ENCODE measurements at regions not wholly inside any gene's neighbourhood (a gene's known extent, or its start where the extent isn't known, plus 50 kb on each side); places are given as distances from the start of the nearest gene placed in this dataset.

DNA sequence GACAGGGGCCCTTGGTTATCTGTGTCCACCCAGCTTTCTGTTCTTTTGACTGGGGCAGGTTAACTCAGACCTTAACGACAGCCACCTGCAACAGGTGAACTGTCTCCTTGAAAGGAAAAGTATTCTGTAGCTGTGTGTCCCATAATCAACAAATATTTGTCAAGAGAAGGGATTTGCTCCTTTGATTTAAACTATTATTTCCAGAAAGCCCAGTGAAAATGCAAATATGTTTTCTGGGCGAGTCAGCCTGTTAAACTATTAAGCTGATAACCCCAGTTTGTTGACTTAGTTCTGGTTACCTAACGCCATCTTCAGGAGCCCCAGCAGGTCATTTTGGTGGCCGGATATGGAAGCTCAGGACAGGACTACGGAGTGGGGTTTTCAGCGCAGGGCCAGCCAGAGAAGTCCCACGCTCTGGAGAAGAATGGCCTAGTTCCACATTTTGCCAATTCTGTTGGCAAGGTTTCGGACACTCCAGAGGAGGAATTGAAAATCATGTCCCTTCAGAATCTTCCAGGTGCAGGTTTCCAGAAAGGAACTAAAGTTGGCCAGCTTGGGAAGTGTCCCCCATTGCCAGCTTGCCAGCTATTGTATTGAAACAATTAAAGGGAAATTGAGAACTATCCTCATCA lies 54.5 kb downstream of the ADRA2A start:
- Mint-ChIP-seq H3K36me3 (ENCODE audit: low read depth) (no peaks in the 10 kb centered on the region), H3K4me1 (ENCODE audit: low read depth) (no peaks in the 10 kb centered on the region), H3K4me3 (no peak overlapping the region), H3K27me3 (peaks cover 17% of the 10 kb centered on the region), H3K27ac (no peak overlapping the region), H3K9me3 (no peaks in the 10 kb centered on the region)
- no peak for DNase-seq

DNA sequence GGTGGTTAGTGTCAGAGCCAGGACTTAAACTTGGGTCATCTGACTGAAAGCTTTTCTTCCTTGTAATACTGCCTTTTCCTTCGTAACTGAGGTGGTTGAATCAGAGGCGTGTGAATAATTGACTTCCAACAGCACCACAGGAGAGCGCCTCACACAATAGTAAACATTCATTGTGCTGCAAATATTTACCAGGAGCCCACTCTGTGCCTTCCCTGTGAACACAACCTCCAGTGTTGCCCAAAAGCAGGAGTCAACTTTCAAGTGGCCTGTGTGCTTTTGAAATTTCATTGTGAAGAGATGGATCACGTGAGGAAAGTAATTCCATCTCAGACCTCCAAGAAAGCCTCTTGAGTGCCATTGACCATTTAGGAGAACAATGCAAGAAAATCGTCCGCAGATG lies 60.2 kb downstream of the ADRA2A start:
- Mint-ChIP-seq H3K27ac (no peak overlapping the region), H3K9me3 (no peaks in the 10 kb centered on the region), H3K4me3 (no peak overlapping the region), H3K4me1 (ENCODE audit: low read depth) (no peaks in the 10 kb centered on the region), H3K36me3 (ENCODE audit: low read depth) (no peaks in the 10 kb centered on the region), H3K27me3 (peaks cover 42% of the 10 kb centered on the region)
- DNase-seq = no peak

DNA sequence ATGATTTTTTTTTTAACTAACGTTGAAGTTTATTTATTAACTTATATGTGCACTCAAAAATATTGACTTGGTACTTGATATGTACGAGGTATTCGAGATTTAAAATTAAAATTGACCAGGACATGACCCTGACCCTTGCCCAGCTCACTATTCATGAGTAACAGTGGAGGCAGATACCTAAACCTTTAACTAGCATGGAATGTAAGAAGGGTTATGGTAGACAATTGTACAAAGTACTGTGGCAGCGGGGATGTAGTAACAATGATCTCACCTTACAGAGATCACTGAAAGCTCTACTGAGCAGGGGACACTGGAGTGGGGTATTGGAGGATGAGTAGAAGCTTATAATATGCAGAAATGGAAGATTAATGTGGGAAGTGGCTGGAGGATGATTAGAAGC lies 60.8 kb downstream of the ADRA2A start:
- no peaks in the 10 kb centered on the region for H3K4me1 Mint-ChIP-seq (ENCODE audit: low read depth)
- H3K9me3 Mint-ChIP-seq = no peaks in the 10 kb centered on the region
- H3K4me3 Mint-ChIP-seq = no peak overlapping the region
- H3K36me3 Mint-ChIP-seq (ENCODE audit: low read depth) = no peaks in the 10 kb centered on the region
- peaks cover 42% of the 10 kb centered on the region for H3K27me3 Mint-ChIP-seq
- no peak for DNase-seq
- H3K27ac Mint-ChIP-seq = no peak overlapping the region

DNA sequence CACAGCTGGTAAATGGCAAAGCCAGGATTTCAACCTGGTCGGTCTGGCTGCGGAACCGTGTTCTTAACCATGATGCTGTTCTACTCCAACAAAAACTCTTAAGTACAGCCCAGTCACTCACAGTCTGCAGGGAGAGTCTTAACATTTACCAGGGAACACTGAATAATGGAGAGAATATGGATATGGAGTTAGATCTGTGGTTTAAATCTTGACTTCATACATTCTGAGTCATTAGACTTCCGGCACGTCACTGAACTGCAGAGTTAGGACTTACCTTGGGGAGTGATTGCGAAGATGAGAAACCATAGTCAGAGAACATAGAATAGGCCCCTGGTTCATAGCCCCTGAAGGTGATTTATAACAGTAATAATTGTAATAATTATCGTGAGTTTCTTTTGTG lies 61.7 kb downstream of the ADRA2A start:
- Mint-ChIP-seq H3K27me3 (peaks cover 42% of the 10 kb centered on the region), H3K4me1 (ENCODE audit: low read depth) (no peaks in the 10 kb centered on the region)

DNA sequence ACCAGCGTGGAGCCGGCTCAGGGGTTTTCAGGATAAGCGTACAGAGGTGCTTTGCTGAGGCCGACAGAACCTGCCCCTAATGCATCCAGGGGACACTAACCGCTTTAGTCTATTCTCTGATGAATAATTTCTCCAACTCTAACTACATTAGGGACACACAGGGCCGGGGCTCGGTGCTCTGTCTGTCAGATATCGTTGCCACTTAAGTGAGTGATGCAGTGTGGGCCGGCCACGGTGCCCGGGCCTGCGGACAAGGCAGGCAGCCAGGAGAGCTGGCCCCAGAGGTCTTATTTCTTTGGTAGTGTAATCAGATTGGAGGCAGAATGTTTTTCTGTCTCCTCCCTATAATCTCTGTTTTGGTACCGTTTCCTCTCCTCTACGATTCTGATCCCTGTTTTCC lies 62.7 kb downstream of the ADRA2A start:
- Mint-ChIP-seq H3K4me3 (no peak overlapping the region), H3K36me3 (ENCODE audit: low read depth) (no peaks in the 10 kb centered on the region), H3K9me3 (no peaks in the 10 kb centered on the region), H3K27ac (no peak overlapping the region), H3K27me3 (peaks cover 47% of the 10 kb centered on the region), H3K4me1 (ENCODE audit: low read depth) (no peaks in the 10 kb centered on the region)
- no peak for DNase-seq

More for the DNA sequence above, 61.7 kb downstream of the ADRA2A start:
- no peak overlapping the region for H3K27ac Mint-ChIP-seq
- H3K4me3 Mint-ChIP-seq = no peak overlapping the region
- no peak for DNase-seq
- no peaks in the 10 kb centered on the region for H3K9me3 Mint-ChIP-seq
- H3K36me3 Mint-ChIP-seq (ENCODE audit: low read depth) = no peaks in the 10 kb centered on the region

DNA sequence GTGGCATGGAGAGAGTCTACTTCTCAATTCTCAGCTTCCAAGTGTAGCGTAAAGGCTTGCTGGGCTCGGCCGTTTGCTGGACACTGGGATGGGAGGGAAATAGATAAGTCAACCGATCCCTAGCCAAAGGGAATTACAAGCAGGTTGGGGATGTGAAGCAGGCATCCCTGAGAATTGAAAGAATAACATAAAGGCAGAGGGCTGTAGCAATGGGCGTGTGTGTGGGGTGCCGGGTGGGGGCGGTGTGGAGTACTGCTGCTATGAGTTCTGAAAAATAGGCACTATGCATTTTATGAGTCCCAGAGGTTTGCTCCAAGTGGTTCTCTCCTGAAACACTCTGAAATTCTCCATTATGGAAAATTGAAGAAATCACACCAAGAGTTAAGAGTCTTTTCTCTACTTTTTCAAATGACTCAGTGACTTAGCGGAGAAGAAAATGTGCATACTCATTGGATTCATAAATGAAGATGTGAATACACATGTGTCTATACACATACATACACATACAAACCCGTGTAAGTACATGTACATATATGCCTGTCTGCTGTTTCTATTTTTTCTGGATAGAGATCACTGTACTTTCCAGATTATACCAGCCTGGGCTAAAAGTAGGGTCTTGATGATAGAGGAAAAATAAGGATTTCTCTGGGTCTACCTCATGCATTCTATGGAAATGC lies 65.4 kb downstream of the ADRA2A start:
- Mint-ChIP-seq H3K4me3 (no peak overlapping the region), H3K27me3 (peaks cover 36% of the 10 kb centered on the region), H3K27ac (no peak overlapping the region), H3K9me3 (no peaks in the 10 kb centered on the region), H3K36me3 (ENCODE audit: low read depth) (no peaks in the 10 kb centered on the region), H3K4me1 (ENCODE audit: low read depth) (peaks cover 12% of the 10 kb centered on the region)
- DNase-seq = no peak

DNA sequence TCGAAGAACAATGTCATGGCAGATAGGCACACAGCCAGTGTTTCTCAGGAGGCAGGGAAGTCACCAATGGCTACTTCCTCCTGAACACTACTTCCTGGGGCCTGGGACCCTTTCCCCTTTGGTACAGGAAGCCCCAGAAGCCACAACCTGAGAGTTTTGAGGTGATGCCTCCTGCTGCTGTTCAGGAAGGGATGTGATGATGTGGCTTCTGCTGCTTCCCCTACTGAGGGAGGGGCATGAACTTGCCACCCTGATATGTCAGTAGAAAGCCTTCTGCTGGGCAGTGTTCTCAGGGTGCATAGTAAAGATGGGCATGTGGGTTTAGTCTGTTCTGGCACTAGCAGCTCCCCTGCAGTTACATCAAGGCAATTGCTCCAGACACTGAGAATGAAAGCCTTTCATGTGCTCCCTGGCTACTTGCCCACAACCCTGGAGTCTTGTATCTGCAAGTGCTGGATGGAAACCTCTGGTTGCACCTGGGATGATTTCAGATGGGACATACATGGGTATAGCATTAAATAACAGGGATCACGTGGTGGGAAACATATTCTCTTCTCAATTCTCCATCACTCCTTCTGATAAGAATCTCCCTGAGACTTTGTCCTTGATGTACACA lies 69.3 kb downstream of the ADRA2A start:
- Mint-ChIP-seq H3K4me3 (no peak overlapping the region), H3K27me3 (peaks cover 23% of the 10 kb centered on the region)

DNA sequence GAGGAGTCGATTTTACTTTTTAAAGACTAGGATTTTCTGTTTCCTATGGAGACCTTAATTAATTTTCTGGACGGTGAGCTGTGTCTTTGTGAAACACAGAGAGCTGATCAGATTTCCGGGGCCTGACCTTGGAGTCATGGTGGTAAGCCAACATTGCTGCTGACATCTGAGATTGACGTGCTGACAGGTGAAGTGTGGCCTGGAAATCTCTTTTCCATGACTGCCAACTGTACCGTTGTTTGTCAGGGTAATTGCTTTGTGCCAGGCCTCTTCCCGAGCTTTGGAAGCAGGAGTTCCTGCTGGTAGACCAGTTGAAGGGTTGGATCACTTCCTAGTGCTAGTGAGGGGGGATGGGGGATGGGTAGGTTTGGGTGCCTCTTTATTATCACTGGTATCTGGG lies 71.2 kb downstream of the ADRA2A start:
- H3K4me3 Mint-ChIP-seq = no peak overlapping the region
- H3K36me3 Mint-ChIP-seq (ENCODE audit: low read depth) = no peaks in the 10 kb centered on the region
- H3K27me3 Mint-ChIP-seq = peaks cover 23% of the 10 kb centered on the region
- H3K4me1 Mint-ChIP-seq (ENCODE audit: low read depth) = peaks cover 12% of the 10 kb centered on the region
- no peak overlapping the region for H3K27ac Mint-ChIP-seq
- no peaks in the 10 kb centered on the region for H3K9me3 Mint-ChIP-seq
- no peak for DNase-seq

More for the DNA sequence above, 69.3 kb downstream of the ADRA2A start:
- no peak for DNase-seq
- H3K9me3 Mint-ChIP-seq = no peaks in the 10 kb centered on the region
- no peaks in the 10 kb centered on the region for H3K36me3 Mint-ChIP-seq (ENCODE audit: low read depth)
- H3K4me1 Mint-ChIP-seq (ENCODE audit: low read depth) = peaks cover 12% of the 10 kb centered on the region
- H3K27ac Mint-ChIP-seq = no peak overlapping the region

DNA sequence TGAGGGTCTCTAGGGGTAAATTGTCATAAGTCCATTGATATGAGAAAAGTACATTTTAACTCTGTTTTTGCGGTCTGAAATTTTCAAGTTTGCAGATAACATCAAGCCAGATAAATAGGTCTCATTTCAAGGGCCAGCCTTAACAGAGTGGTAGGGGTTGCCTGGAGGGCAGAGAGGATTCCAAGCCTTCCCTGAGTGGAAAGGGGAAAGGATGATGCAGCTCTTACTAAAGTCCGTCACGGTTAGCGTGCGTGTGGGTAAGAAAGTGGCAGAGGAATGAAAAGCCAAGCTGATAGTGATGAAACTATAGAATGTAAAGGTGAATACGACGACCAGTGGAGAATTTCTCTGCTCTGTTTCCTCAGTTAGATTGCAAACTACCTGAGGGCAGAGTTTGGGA lies 71.6 kb downstream of the ADRA2A start:
- no peaks in the 10 kb centered on the region for H3K9me3 Mint-ChIP-seq
- DNase-seq = no peak
- no peak overlapping the region for H3K4me3 Mint-ChIP-seq
- H3K27me3 Mint-ChIP-seq = peaks cover 24% of the 10 kb centered on the region
- no peaks in the 10 kb centered on the region for H3K36me3 Mint-ChIP-seq (ENCODE audit: low read depth)
- H3K27ac Mint-ChIP-seq = no peak overlapping the region
- H3K4me1 Mint-ChIP-seq (ENCODE audit: low read depth) = peaks cover 12% of the 10 kb centered on the region

DNA sequence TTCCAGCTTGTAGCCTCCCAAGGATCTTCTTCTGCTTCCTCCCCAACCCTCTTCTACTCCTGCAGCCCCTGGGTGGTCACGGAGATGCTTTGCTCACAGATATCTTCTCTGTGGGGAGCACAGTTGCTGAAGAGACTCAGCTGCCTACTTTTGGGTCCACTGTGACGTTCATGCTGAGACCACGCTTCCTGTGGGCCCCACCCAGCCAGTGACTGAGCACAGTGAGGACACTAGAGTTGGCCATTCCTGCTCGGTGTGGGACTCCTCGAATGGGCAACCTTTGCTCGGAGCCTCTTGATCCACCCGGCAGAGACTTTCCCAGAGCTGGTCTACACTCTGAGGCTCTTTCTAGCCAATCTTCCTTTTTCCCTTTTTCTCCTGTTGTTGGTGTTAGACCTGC lies 73.9 kb downstream of the ADRA2A start:
- no peaks in the 10 kb centered on the region for H3K9me3 Mint-ChIP-seq
- no peaks in the 10 kb centered on the region for H3K36me3 Mint-ChIP-seq (ENCODE audit: low read depth)
- H3K27ac Mint-ChIP-seq = no peak overlapping the region
- H3K4me3 Mint-ChIP-seq = no peak overlapping the region
- peaks cover 12% of the 10 kb centered on the region for H3K4me1 Mint-ChIP-seq (ENCODE audit: low read depth)
- DNase-seq = no peak
- peaks cover 41% of the 10 kb centered on the region for H3K27me3 Mint-ChIP-seq

DNA sequence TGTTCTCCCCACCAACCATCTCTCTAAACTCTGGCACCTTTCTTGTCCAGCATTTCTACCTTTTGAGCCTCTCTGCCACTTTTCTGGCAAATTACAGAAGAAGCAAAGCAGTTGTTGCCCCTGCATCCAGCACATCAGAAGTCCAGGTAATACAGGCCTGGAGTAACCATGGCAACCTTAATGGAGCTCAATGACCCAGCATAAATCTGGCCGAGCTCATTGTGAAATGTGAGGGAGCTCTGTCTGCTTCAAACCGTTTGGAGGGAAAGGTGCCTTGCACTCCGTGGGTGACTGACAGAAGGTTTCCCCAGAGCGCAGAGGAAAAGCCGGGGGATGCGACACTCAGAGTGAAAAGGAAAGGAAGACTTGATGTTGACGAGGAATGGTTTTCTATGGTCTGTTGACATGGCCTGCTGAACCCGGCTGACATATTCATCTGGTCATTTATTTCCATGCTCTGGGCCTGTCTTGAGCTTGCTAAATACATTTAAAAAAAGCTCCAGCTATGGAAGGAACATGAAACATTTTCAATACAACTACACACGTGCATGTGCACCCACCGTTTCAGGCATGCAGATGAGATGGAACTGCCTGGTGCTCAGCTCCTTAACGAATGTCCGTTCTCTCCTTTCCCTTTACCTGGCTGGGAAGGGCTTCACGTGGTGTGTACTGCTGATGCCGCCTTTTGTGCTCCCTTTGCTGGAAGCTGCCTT lies 74.9 kb downstream of the ADRA2A start:
- Mint-ChIP-seq H3K9me3 (no peaks in the 10 kb centered on the region), H3K27ac (no peak overlapping the region), H3K27me3 (peaks cover 50% of the 10 kb centered on the region), H3K36me3 (ENCODE audit: low read depth) (no peaks in the 10 kb centered on the region), H3K4me1 (ENCODE audit: low read depth) (peaks cover 2% of the 10 kb centered on the region), H3K4me3 (no peak overlapping the region)
- no peak for DNase-seq

DNA sequence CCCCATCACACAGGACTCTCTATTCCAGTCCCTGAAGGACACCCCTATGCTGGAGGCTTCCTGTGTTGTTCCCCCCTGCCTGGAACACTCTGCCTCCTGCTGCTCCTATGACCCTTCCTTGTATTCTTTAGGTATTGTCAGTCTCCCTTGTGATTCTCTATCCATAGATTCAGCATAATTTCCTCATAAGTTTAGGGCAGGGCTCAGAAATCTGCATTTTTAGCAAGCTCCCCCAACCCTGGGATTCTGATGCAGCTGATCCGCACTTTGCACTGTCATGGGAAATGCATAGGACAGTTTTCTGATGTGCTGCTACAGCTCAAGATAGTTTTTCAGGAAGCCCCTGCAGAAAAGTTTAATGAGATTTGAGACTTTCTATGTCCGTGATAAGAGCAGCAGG lies 79.9 kb downstream of the ADRA2A start:
- no peaks in the 10 kb centered on the region for H3K9me3 Mint-ChIP-seq
- H3K4me3 Mint-ChIP-seq = no peak overlapping the region
- no peaks in the 10 kb centered on the region for H3K4me1 Mint-ChIP-seq (ENCODE audit: low read depth)
- no peak overlapping the region for H3K27ac Mint-ChIP-seq
- DNase-seq = no peak
- no peaks in the 10 kb centered on the region for H3K36me3 Mint-ChIP-seq (ENCODE audit: low read depth)
- H3K27me3 Mint-ChIP-seq = peaks cover 58% of the 10 kb centered on the region

DNA sequence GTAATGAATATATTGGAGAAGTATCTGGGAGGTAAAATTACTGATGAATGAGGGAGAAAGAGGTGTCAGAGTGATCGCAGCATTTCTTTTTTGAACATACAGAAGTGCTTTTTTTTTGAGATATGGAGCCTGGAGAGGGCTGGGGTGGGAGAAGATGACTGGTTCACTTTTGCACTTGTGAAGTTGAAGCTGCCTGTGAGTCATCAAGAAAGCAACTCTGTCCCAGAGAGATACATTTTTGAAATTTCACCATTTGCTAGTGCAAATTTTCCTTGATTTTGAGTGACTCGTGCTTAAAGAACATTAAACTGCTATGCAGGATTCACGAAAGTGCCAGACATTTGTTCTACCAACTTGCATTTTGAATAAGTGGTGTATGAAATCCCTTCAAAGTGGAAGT lies 81.8 kb downstream of the ADRA2A start:
- DNase-seq = no peak
- Mint-ChIP-seq H3K27me3 (peaks cover 65% of the 10 kb centered on the region), H3K36me3 (ENCODE audit: low read depth) (no peaks in the 10 kb centered on the region), H3K4me1 (ENCODE audit: low read depth) (no peaks in the 10 kb centered on the region), H3K4me3 (no peak overlapping the region), H3K9me3 (no peaks in the 10 kb centered on the region), H3K27ac (no peak overlapping the region)

DNA sequence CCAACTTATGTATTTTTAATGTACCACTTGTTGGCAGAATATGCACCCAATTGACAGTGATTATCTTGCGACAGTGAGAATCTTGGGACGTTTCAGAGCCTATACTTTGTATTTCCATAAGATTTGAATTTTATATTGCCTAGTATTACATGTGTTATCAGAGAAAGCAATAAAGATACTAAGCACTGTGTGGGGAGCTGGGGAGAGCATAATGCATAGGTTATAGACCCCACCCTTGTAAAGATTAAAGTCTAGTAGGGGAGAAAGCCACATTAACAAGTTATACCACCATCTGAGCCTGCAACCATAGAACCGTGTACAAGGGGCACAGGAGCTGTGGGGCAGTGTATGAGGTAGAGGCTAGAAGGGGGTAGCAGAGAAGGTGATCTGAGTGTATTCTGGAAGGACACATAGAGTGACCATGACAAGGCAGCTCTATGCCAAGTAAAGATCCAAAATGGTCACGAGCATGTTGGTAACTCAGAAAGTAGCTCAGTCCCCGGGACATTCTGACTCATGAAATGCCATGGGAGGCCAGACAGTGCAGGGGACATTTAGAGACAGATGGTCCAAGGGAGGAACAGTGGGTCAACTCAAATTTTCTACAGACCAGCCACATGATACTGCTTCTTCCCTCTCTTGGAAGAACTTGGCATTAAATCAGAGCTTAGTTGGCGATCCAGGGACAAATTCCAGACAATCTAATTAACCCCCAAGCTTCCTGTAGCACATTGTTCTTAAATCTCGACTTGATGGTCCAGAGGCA lies 84.5 kb downstream of the ADRA2A start:
- H3K36me3 Mint-ChIP-seq (ENCODE audit: low read depth) = no peaks in the 10 kb centered on the region
- no peak overlapping the region for H3K4me3 Mint-ChIP-seq
- H3K4me1 Mint-ChIP-seq (ENCODE audit: low read depth) = no peaks in the 10 kb centered on the region
- H3K27ac Mint-ChIP-seq = no peak overlapping the region
- H3K9me3 Mint-ChIP-seq = peaks cover 2% of the 10 kb centered on the region
- DNase-seq = no peak
- H3K27me3 Mint-ChIP-seq = peaks cover 44% of the 10 kb centered on the region

Measured in activated T-cell treated with anti-CD3 and anti-CD28 coated beads, Interleukin-2, amount 50 U/mL, for 24 hours (primary cell).